BJ (cell line): ENCODE measurements at regions not wholly inside any gene's neighbourhood (a gene's known extent, or its start where the extent isn't known, plus 50 kb on each side); places are given as distances from the start of the nearest gene placed in this dataset.

Source experiments
- CTCF ChIA-PET: fragments of 350-600 bp; formaldehyde crosslinking; extraction: SDS; loops from one replicate; lab custom pipeline; 2021; ENCODE audit warnings: antibody characterized with exemption, inconsistent platforms; lab: Yijun Ruan, JAX
- POLR2A ChIA-PET: fragments of 300-600 bp; sonication (Branson Sonifier 250); formaldehyde crosslinking; extraction: SDS; loops from one replicate; lab custom pipeline; 2021; ENCODE audit warnings: antibody characterized with exemption; lab: Charles Lee
- DNase-seq: peaks from one replicate; pipeline ENCODE4 v3.0.0-alpha.2; 2011; ENCODE audit warnings: low read depth
- H3K27me3 ChIP-seq: 2 replicates; pipeline ENCODE4 v1.6.0; 2011; ENCODE audit warnings: low read length; ENCODE audit not compliant: control insufficient read depth, insufficient read depth
- H3K36me3 ChIP-seq: 2 replicates; pipeline ENCODE4 v1.5.1; 2011; ENCODE audit warnings: low read length; ENCODE audit not compliant: control insufficient read depth, insufficient read depth
- H3K4me3 ChIP-seq: 2 replicates; pipeline ENCODE4 v1.5.1; 2011; ENCODE audit warnings: low read depth, mild to moderate bottlenecking, control low read depth, low read length
- TF ChIP-seq, protein P1 (sequence below): IDR thresholded peaks from 2 replicates; pipeline ENCODE4 v1.5.1; 2011; ENCODE audit warnings: low read depth, mild to moderate bottlenecking, control low read depth, inconsistent platforms, low read length, moderate library complexity; ENCODE audit not compliant: insufficient read depth

GRCh38 chr3:115375362-115375761 is 228.3 kb upstream of the ZBTB20 start:
- Histone ChIP-seq H3K36me3 (no peaks in the 10 kb centered on the region), H3K27me3 (no peaks in the 10 kb centered on the region), H3K4me3 (no peak overlapping the region)
- no peak for DNase-seq
- TF ChIP-seq, protein P1, sequence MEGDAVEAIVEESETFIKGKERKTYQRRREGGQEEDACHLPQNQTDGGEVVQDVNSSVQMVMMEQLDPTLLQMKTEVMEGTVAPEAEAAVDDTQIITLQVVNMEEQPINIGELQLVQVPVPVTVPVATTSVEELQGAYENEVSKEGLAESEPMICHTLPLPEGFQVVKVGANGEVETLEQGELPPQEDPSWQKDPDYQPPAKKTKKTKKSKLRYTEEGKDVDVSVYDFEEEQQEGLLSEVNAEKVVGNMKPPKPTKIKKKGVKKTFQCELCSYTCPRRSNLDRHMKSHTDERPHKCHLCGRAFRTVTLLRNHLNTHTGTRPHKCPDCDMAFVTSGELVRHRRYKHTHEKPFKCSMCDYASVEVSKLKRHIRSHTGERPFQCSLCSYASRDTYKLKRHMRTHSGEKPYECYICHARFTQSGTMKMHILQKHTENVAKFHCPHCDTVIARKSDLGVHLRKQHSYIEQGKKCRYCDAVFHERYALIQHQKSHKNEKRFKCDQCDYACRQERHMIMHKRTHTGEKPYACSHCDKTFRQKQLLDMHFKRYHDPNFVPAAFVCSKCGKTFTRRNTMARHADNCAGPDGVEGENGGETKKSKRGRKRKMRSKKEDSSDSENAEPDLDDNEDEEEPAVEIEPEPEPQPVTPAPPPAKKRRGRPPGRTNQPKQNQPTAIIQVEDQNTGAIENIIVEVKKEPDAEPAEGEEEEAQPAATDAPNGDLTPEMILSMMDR = no peak
- CTCF ChIA-PET = interaction anchor here (1.8 kb wide), 1 partner anchor 17 kb away, joined by 5 read pairs; no protein-coding TSS in a partner anchor
- POLR2A ChIA-PET = no interaction called here

DNA sequence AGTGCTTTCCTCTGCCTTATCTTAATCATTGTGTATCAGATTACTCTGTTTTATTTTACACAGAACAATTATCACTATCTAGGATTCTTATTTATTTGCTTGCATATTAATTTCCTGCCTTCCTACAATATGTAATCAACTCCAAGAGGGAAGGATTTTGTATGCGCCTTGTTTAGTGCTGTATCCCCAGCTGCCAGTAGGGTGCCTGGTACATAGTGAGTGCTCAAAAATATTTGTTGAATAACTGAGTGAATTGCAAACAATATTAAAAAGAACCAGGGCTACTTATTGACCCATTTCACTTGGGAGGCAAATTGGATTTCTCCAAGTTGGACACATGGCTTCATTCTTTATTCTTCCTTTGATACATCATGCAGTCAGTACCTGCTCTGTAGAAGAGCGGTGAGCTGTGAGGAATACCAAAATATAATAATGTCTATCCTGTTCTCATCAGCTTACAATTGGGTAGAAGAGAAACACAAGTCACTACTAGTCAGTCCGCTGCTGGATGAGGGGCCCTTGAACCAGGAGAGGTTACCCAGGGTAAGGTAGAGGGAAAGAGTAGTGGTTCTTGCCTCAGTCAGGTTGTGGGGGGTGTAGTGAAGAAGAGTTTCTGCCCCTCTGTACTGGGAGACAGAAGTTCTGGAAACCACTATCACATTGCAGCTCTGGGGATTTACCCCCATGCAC is 233.9 kb upstream of the ZBTB20 start:
- Histone ChIP-seq H3K36me3 (no peaks in the 10 kb centered on the region), H3K4me3 (no peak overlapping the region), H3K27me3 (no peaks in the 10 kb centered on the region)
- POLR2A ChIA-PET = no interaction called here
- TF ChIP-seq, protein P1 = no peak
- CTCF ChIA-PET = interaction anchor here (1.0 kb wide), 1 partner anchor 14 kb away, joined by 3 read pairs; no protein-coding TSS in a partner anchor
- DNase-seq = no peak

- ChIA-PET POLR2A (no interaction called here), CTCF (interaction anchor here (1.0 kb wide), 1 partner anchor 14 kb away, joined by 3 read pairs; no protein-coding TSS in a partner anchor)
- H3K4me3 ChIP-seq = no peak overlapping the region
- H3K36me3 ChIP-seq = no peaks in the 10 kb centered on the region
- TF ChIP-seq, protein P1 = no peak
- no peak for DNase-seq
- no peaks in the 10 kb centered on the region for H3K27me3 ChIP-seq
These were observed 234.5 kb upstream of the ZBTB20 start for GRCh38 chr3:115381573-115381912.

- TF ChIP-seq, protein P1 = no peak
- no peaks in the 10 kb centered on the region for H3K36me3 ChIP-seq
- no peak overlapping the region for H3K4me3 ChIP-seq
- ChIA-PET CTCF (interaction anchor here (1.0 kb wide), 1 partner anchor 13 kb away, joined by 3 read pairs; no protein-coding TSS in a partner anchor), POLR2A (no interaction called here)
- DNase-seq = no peak
- H3K27me3 ChIP-seq = no peaks in the 10 kb centered on the region
These were observed 234.8 kb upstream of the ZBTB20 start for GRCh38 chr3:115381931-115382330.

DNA sequence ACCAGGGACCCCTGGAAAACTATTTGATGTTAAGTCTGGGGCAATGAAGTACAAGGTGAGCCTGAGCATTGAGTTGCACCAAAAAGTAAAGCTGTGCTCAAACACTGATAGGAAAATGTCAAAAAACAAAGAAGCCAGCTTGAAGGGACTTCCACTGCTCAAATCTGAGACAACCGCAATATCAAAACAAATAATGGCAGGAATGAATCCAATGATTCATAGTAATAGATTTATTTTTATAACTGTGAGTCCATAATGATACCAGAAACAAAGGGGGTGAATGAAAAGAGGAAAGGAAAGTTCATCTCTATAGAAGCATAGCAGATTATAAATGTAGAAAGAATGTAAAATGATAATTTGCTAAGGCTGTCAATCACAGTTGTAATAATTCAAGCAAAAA is 237.3 kb upstream of the ZBTB20 start:
- DNase-seq = no peak
- POLR2A ChIA-PET = no interaction called here

More for the DNA sequence above, 237.3 kb upstream of the ZBTB20 start:
- TF ChIP-seq, protein P1 = no peak
- CTCF ChIA-PET = no interaction called here
- Histone ChIP-seq H3K4me3 (no peak overlapping the region), H3K27me3 (no peaks in the 10 kb centered on the region), H3K36me3 (no peaks in the 10 kb centered on the region)
